OCI-LY1 (cell line): ENCODE measurements at regions not wholly inside any gene's neighbourhood (a gene's known extent, or its start where the extent isn't known, plus 50 kb on each side); places are given as distances from the start of the nearest gene placed in this dataset.

ENCODE experiments used
- H2AFZ ChIP-seq: fragments of 200-600 bp; sonication (generic), shearing (Covaris generic); 2 replicates; pipeline ENCODE4 v1.6.0; 2014; ENCODE audit warnings: antibody characterized with exemption, mild to moderate bottlenecking, low read length
- H3F3A ChIP-seq: fragments of 200-600 bp; sonication (generic), shearing (Covaris generic); 2 replicates; pipeline ENCODE4 v1.6.0; 2014; ENCODE audit warnings: mild to moderate bottlenecking, antibody characterized with exemption, low read length, moderate library complexity; ENCODE audit not compliant: insufficient read depth
- H3K27ac ChIP-seq: fragments of 200-600 bp; sonication (generic); 2 replicates; pipeline ENCODE4 v1.5.1; 2014; ENCODE audit warnings: low read length, mixed run types, mild to moderate bottlenecking, low read depth; ENCODE audit not compliant: poor library complexity, severe bottlenecking
- H3K27me3 ChIP-seq: fragments of 200-600 bp; sonication (generic); 2 replicates; pipeline ENCODE4 v1.6.0; 2014; ENCODE audit warnings: antibody characterized with exemption, mild to moderate bottlenecking, low read length, moderate library complexity; ENCODE audit not compliant: insufficient read depth
- H3K36me3 ChIP-seq: fragments of 200-600 bp; sonication (generic); 2 replicates; pipeline ENCODE4 v1.6.1; 2014; ENCODE audit warnings: mild to moderate bottlenecking, antibody characterized with exemption, low read length, moderate library complexity, mixed read lengths; ENCODE audit not compliant: insufficient read depth
- H3K4me1 ChIP-seq: fragments of 200-600 bp; sonication (generic); 2 replicates; pipeline ENCODE4 v1.5.1; 2014; ENCODE audit warnings: mild to moderate bottlenecking, low read length, moderate library complexity; ENCODE audit not compliant: insufficient read depth, severe bottlenecking
- H3K4me2 ChIP-seq: fragments of 200-600 bp; sonication (generic), shearing (Covaris generic); 2 replicates; pipeline ENCODE4 v1.6.1; 2014; ENCODE audit warnings: low read length
- H3K4me3 ChIP-seq: fragments of 200-600 bp; sonication (generic); 2 replicates; pipeline ENCODE4 v1.5.1; 2014; ENCODE audit warnings: low read length, low read depth, mild to moderate bottlenecking, mixed read lengths; ENCODE audit not compliant: poor library complexity, severe bottlenecking
- H3K79me2 ChIP-seq: fragments of 200-600 bp; shearing (Covaris generic); 2 replicates; pipeline ENCODE4 v1.6.1; 2016; ENCODE audit warnings: mixed run types, low read length, mixed read lengths; ENCODE audit not compliant: insufficient read depth
- H3K9ac ChIP-seq: fragments of 200-600 bp; sonication (generic), shearing (Covaris generic); 2 replicates; pipeline ENCODE4 v1.6.1; 2014; ENCODE audit warnings: mild to moderate bottlenecking, low read length, mixed read lengths
- H3K9me2 ChIP-seq: fragments of 200-600 bp; sonication (generic), shearing (Covaris generic); 2 replicates; pipeline ENCODE4 v1.6.1; 2014; ENCODE audit warnings: low read depth, mild to moderate bottlenecking, low read length, mixed read lengths
- H3K9me3 ChIP-seq: fragments of 200-600 bp; shearing (Covaris generic); 2 replicates; pipeline ENCODE4 v1.6.1; 2014; ENCODE audit warnings: low read length, mixed read lengths
- H4K20me1 ChIP-seq: fragments of 200-600 bp; sonication (generic), shearing (Covaris generic); 2 replicates; pipeline ENCODE4 v1.6.0; 2016; ENCODE audit warnings: mild to moderate bottlenecking, low read length; ENCODE audit not compliant: insufficient read depth
- CTCF ChIP-seq: fragments of 200-600 bp; sonication (generic), shearing (Covaris generic); IDR thresholded peaks from 2 replicates; pipeline ENCODE4 v1.5.1; 2017; ENCODE audit warnings: mild to moderate bottlenecking, antibody characterized with exemption, low read length, moderate library complexity, mixed read lengths
- EZH2 ChIP-seq: fragments of 200-600 bp; sonication (generic), shearing (Covaris generic); IDR thresholded peaks from 2 replicates; pipeline ENCODE4 v1.8.0; 2017; ENCODE audit warnings: borderline replicate concordance, mixed run types, mild to moderate bottlenecking, antibody characterized with exemption, low read length, moderate library complexity, mixed read lengths

- Histone ChIP-seq H3K9ac (no peak overlapping the region), H3K27me3 (no peaks in the 10 kb centered on the region), H4K20me1 (no peaks in the 10 kb centered on the region)
These were observed 441.6 kb upstream of the DMAC1 start for GRCh38 chr9:8241201-8241600.

GRCh38 chr9:8237096-8237495, 437.5 kb upstream of the DMAC1 start:
- no peaks in the 10 kb centered on the region for H3K27me3 ChIP-seq
- no peak for TF ChIP-seq EZH2
- TF ChIP-seq CTCF = no peak
- H3K79me2 ChIP-seq = no peaks in the 10 kb centered on the region
- H3K4me3 ChIP-seq = no peak overlapping the region
- H3K4me1 ChIP-seq = no peaks in the 10 kb centered on the region
- H3K27ac ChIP-seq = no peak overlapping the region
- no peaks in the 10 kb centered on the region for H3K9me3 ChIP-seq
- no peak overlapping the region for H2AFZ ChIP-seq
- H3K9me2 ChIP-seq = no peaks in the 10 kb centered on the region
- H3F3A ChIP-seq = no peaks in the 10 kb centered on the region
- H4K20me1 ChIP-seq = no peaks in the 10 kb centered on the region
- H3K36me3 ChIP-seq = no peaks in the 10 kb centered on the region
- no peak overlapping the region for H3K4me2 ChIP-seq
- no peak overlapping the region for H3K9ac ChIP-seq

More at GRCh38 chr9:8241201-8241600, 441.6 kb upstream of the DMAC1 start:
- no peaks in the 10 kb centered on the region for H3K4me1 ChIP-seq
- TF ChIP-seq CTCF (no peak), EZH2 (no peak)
- H3K9me3 ChIP-seq = no peaks in the 10 kb centered on the region
- H3K4me2 ChIP-seq = no peak overlapping the region
- no peaks in the 10 kb centered on the region for H3K9me2 ChIP-seq
- no peaks in the 10 kb centered on the region for H3K79me2 ChIP-seq
- H3K36me3 ChIP-seq = no peaks in the 10 kb centered on the region
- no peaks in the 10 kb centered on the region for H3F3A ChIP-seq
- H3K27ac ChIP-seq = no peak overlapping the region
- no peak overlapping the region for H2AFZ ChIP-seq
- H3K4me3 ChIP-seq = no peak overlapping the region

- Histone ChIP-seq H4K20me1 (no peaks in the 10 kb centered on the region), H2AFZ (no peak overlapping the region), H3K4me2 (no peak overlapping the region), H3K27me3 (no peaks in the 10 kb centered on the region), H3K9me2 (no peaks in the 10 kb centered on the region), H3K9ac (no peak overlapping the region), H3F3A (no peaks in the 10 kb centered on the region), H3K27ac (no peak overlapping the region), H3K79me2 (no peaks in the 10 kb centered on the region), H3K4me3 (no peak overlapping the region), H3K36me3 (no peaks in the 10 kb centered on the region), H3K9me3 (no peaks in the 10 kb centered on the region), H3K4me1 (no peaks in the 10 kb centered on the region)
- no peak for TF ChIP-seq EZH2
- TF ChIP-seq CTCF = no peak
These were observed 435.9 kb upstream of the DMAC1 start for GRCh38 chr9:8235489-8235888.
